Aorta (tissue), 5 donors: ENCODE measurements at regions not wholly inside any gene's neighbourhood (a gene's known extent, or its start where the extent isn't known, plus 50 kb on each side); places are given as distances from the start of the nearest gene placed in this dataset.

Source experiments
- ATAC-seq: fragments of 200-7000 bp; cut with Tn5 transposase; one replicate; pipeline ENCODE4 v1.9.1; 2022; ENCODE audit warnings: moderate library complexity; ENCODE audit not compliant: low FRiP score
- DNase-seq, 2 donors: peaks; one replicate each; pipeline ENCODE4 v3.0.0-alpha.2; 2020
- H3K27ac ChIP-seq, 2 donors: one replicate each; pipeline ENCODE4 v1.5.1; 2013; ENCODE audit warnings: low read length in 2 of 2, mild to moderate bottlenecking in 2 of 2, moderate library complexity in 2 of 2, control low read depth in 1 of 2, inconsistent platforms in 1 of 2, low read depth in 1 of 2
- H3K27me3 ChIP-seq, 2 donors: one replicate each; pipeline ENCODE4 v1.6.1; 2013; ENCODE audit warnings: control low read depth in 1 of 2, low read length in 1 of 2, mild to moderate bottlenecking in 1 of 2, moderate library complexity in 1 of 2; ENCODE audit not compliant: insufficient read depth in 2 of 2, control insufficient read depth in 1 of 2
- H3K36me3 ChIP-seq, 2 donors: one replicate each; pipeline ENCODE4 v1.6.1; 2013; ENCODE audit warnings: control low read depth in 1 of 2, low read length in 1 of 2, mild to moderate bottlenecking in 1 of 2; ENCODE audit not compliant: insufficient read depth in 2 of 2, control insufficient read depth in 1 of 2
- H3K4me1 ChIP-seq, 2 donors: one replicate each; pipeline ENCODE4 v1.6.1; 2013; ENCODE audit warnings: low read length in 2 of 2, control low read depth in 1 of 2, mild to moderate bottlenecking in 1 of 2, moderate library complexity in 1 of 2; ENCODE audit not compliant: insufficient read depth in 2 of 2, control insufficient read depth in 1 of 2
- H3K4me3 ChIP-seq, 2 donors: one replicate each; pipeline ENCODE4 v1.5.1; 2013; ENCODE audit warnings: low read length in 2 of 2, control low read depth in 1 of 2, mild to moderate bottlenecking in 1 of 2
- H3K9me3 ChIP-seq: one replicate; pipeline ENCODE4 v1.6.1; 2013; ENCODE audit warnings: mild to moderate bottlenecking, low read length; ENCODE audit not compliant: control insufficient read depth
- WGBS, 2 donors: extraction: QIAGEN DNeasy Blood & Tissue Kit; methylation state at CpG; one replicate each; pipeline ENCODE4 v1.1.7; 2013; 5-methylcytosine and 5-hydroxymethylcytosine counted together
- intact Hi-C, 2 donors: fragments of 100-400 bp; cut with DNase I; formaldehyde crosslinking; loops; one replicate each; pipeline versions ENCODE4 v1.14.2 to v1.15.0; 2022
- donor health status: healthy with polysubstance abuse.
- donor health status: Bipolar disorder and iron deficiency.
- donor health status: DM: no; HTN: no; CAD: no.
- donor health status: DM: no; HTN: no; CAD: no.
- donor health status: DM: yes; HTN: yes; CAD: no.

GRCh38 chr4:183825346-183825745 is 79.8 kb upstream of the STOX2 start:
- Histone ChIP-seq H3K4me3 (no peak overlapping the region), H3K27ac (no peak overlapping the region), H3K27me3 (no peaks in the 10 kb centered on the region), H3K9me3 (no peaks in the 10 kb centered on the region), H3K4me1 (no peaks in the 10 kb centered on the region), H3K36me3 (no peaks in the 10 kb centered on the region)
- no peak for ATAC-seq
- intact Hi-C loops: no loop called here
- DNase-seq: no peak
- WGBS, 2 donors: 95 to 97% methylated on average over 18 of the region's 18 CpGs

GRCh38 chr4:183826461-183826860 is 78.6 kb upstream of the STOX2 start:
- Histone ChIP-seq H3K27ac (no peak overlapping the region), H3K36me3 (no peaks in the 10 kb centered on the region), H3K27me3 (no peaks in the 10 kb centered on the region), H3K4me1 (no peaks in the 10 kb centered on the region), H3K4me3 (no peak overlapping the region), H3K9me3 (no peaks in the 10 kb centered on the region)
- 81 to 83% methylated on average over 10 of the region's 10 CpGs for WGBS, 2 donors
- ATAC-seq: no peak
- DNase-seq: no peak
- intact Hi-C loops: no loop called here

GRCh38 chr4:183828125-183828524 is 77.0 kb upstream of the STOX2 start:
- Histone ChIP-seq H3K4me1 (no peaks in the 10 kb centered on the region), H3K27ac (no peak overlapping the region), H3K9me3 (no peaks in the 10 kb centered on the region), H3K36me3 (no peaks in the 10 kb centered on the region), H3K4me3 (no peak overlapping the region), H3K27me3 (no peaks in the 10 kb centered on the region)
- intact Hi-C loops: no loop called here
- ATAC-seq (no peak), DNase-seq (no peak)
- WGBS, 2 donors: 5 to 7% methylated on average over 6 of the region's 6 CpGs

- Histone ChIP-seq H3K4me3 (no peak overlapping the region), H3K36me3 (no peaks in the 10 kb centered on the region), H3K4me1 (no peaks in the 10 kb centered on the region), H3K27me3 (no peaks in the 10 kb centered on the region), H3K27ac (no peak overlapping the region), H3K9me3 (no peaks in the 10 kb centered on the region)
- no peak for DNase-seq
- WGBS, 2 donors: 66 to 74% methylated on average over 3 of the region's 3 CpGs
- intact Hi-C loops: no loop called here
- no peak for ATAC-seq
These were observed 76.3 kb upstream of the STOX2 start for GRCh38 chr4:183828839-183829238.

GRCh38 chr4:183830438-183830985 is 74.6 kb upstream of the STOX2 start:
- H3K27me3 ChIP-seq: no peaks in the 10 kb centered on the region
- peak; percentile 7 for ATAC-seq
- 63 to 65% methylated on average over 2 of the region's 2 CpGs for WGBS, 2 donors
- no peak for DNase-seq
- no peak overlapping the region for H3K4me3 ChIP-seq
- H3K36me3 ChIP-seq: no peaks in the 10 kb centered on the region
- intact Hi-C loops: no loop called here
- H3K27ac ChIP-seq: no peak overlapping the region
- no peaks in the 10 kb centered on the region for H3K4me1 ChIP-seq
- no peaks in the 10 kb centered on the region for H3K9me3 ChIP-seq

GRCh38 chr4:183831026-183831446 is 74.1 kb upstream of the STOX2 start:
- Histone ChIP-seq H3K4me1 (no peaks in the 10 kb centered on the region), H3K27ac (no peak overlapping the region), H3K27me3 (no peaks in the 10 kb centered on the region), H3K36me3 (no peaks in the 10 kb centered on the region), H3K9me3 (no peaks in the 10 kb centered on the region), H3K4me3 (no peak overlapping the region)
- intact Hi-C loops: no loop called here
- DNase-seq: no peak
- 59 to 65% methylated on average over 9 of the region's 9 CpGs for WGBS, 2 donors
- ATAC-seq: peak; percentile 36

GRCh38 chr4:183831683-183832082 is 73.4 kb upstream of the STOX2 start:
- H3K4me1 ChIP-seq: no peaks in the 10 kb centered on the region
- no peaks in the 10 kb centered on the region for H3K9me3 ChIP-seq
- ATAC-seq: no peak
- WGBS, 2 donors: 94% methylated on average over 5 of the region's 5 CpGs
- intact Hi-C loops: no loop called here
- H3K27me3 ChIP-seq: no peaks in the 10 kb centered on the region
- H3K27ac ChIP-seq: no peak overlapping the region
- no peak for DNase-seq
- H3K4me3 ChIP-seq: no peak overlapping the region
- no peaks in the 10 kb centered on the region for H3K36me3 ChIP-seq

GRCh38 chr4:183832776-183833450 is 72.2 kb upstream of the STOX2 start:
- no peak for ATAC-seq
- intact Hi-C loops: no loop called here

GRCh38 chr4:183834252-183834651 is 70.9 kb upstream of the STOX2 start:
- Histone ChIP-seq H3K27me3 (no peaks in the 10 kb centered on the region), H3K27ac (no peak overlapping the region), H3K4me3 (no peak overlapping the region), H3K4me1 (no peaks in the 10 kb centered on the region), H3K36me3 (no peaks in the 10 kb centered on the region), H3K9me3 (no peaks in the 10 kb centered on the region)
- DNase-seq (no peak), ATAC-seq (no peak)
- 70 to 80% methylated on average over 9 of the region's 9 CpGs for WGBS, 2 donors
- intact Hi-C loops: no loop called here

More at GRCh38 chr4:183832776-183833450, 72.2 kb upstream of the STOX2 start:
- no peak overlapping the region for H3K4me3 ChIP-seq
- no peaks in the 10 kb centered on the region for H3K9me3 ChIP-seq
- no peaks in the 10 kb centered on the region for H3K4me1 ChIP-seq
- H3K27me3 ChIP-seq: no peaks in the 10 kb centered on the region
- 93% methylated on average over 9 of the region's 9 CpGs for WGBS, 2 donors
- no peaks in the 10 kb centered on the region for H3K36me3 ChIP-seq
- no peak for DNase-seq
- no peak overlapping the region for H3K27ac ChIP-seq
